ENCODE measurements at regions not wholly inside any gene's neighbourhood (a gene's known extent, or its start where the extent isn't known, plus 50 kb on each side); places are given as distances from the start of the nearest gene placed in this dataset.

- no peak for TF ChIP-seq POLR2A (IDR thresholded peaks at IDR 0.05)
- no peak for TF ChIP-seq CTCF (IDR thresholded peaks at IDR 0.05)
- no peak for DNase-seq
- Histone ChIP-seq H3K36me3 (no peaks in the 10 kb centered on the region), H3K4me1 (no peaks in the 10 kb centered on the region), H3K4me3 (no peak overlapping the region), H3K27ac (no peak overlapping the region), H3K27me3 (no peaks in the 10 kb centered on the region), H3K9me3 (no peaks in the 10 kb centered on the region)
- intact Hi-C loops (cut with DNase I; ENCODE audit: low total_unique reads) = no loop called here
Measured at GRCh38 chrX:39203427-39203826, 402.2 kb downstream of the MID1IP1 start.

- no peak overlapping the region for H3K4me3 ChIP-seq
- no peaks in the 10 kb centered on the region for H3K9me3 ChIP-seq
- intact Hi-C loops (cut with DNase I; ENCODE audit: low total_unique reads) = no loop called here
- TF ChIP-seq CTCF (IDR thresholded peaks at IDR 0.05) = no peak
- TF ChIP-seq POLR2A (IDR thresholded peaks at IDR 0.05) = no peak
- H3K36me3 ChIP-seq = no peaks in the 10 kb centered on the region
- no peaks in the 10 kb centered on the region for H3K27me3 ChIP-seq
- no peak overlapping the region for H3K27ac ChIP-seq
- no peaks in the 10 kb centered on the region for H3K4me1 ChIP-seq
- no peak for DNase-seq
Measured at GRCh38 chrX:39204353-39204752, 403.1 kb downstream of the MID1IP1 start.

GRCh38 chrX:39204945-39205344 lies 403.7 kb downstream of the MID1IP1 start:
- Histone ChIP-seq H3K27ac (no peak overlapping the region), H3K4me1 (no peaks in the 10 kb centered on the region), H3K27me3 (no peaks in the 10 kb centered on the region), H3K36me3 (no peaks in the 10 kb centered on the region), H3K4me3 (no peak overlapping the region), H3K9me3 (no peaks in the 10 kb centered on the region)
- TF ChIP-seq POLR2A (IDR thresholded peaks at IDR 0.05) (no peak), CTCF (IDR thresholded peaks at IDR 0.05) (no peak)
- intact Hi-C loops (cut with DNase I; ENCODE audit: low total_unique reads) = no loop called here
- DNase-seq = no peak

- intact Hi-C loops (cut with DNase I; ENCODE audit: low total_unique reads) = no loop called here
- DNase-seq = no peak
- Histone ChIP-seq H3K36me3 (no peaks in the 10 kb centered on the region), H3K4me1 (no peaks in the 10 kb centered on the region), H3K9me3 (no peaks in the 10 kb centered on the region), H3K4me3 (no peak overlapping the region), H3K27ac (no peak overlapping the region), H3K27me3 (no peaks in the 10 kb centered on the region)
- no peak for TF ChIP-seq POLR2A (IDR thresholded peaks at IDR 0.05)
- no peak for TF ChIP-seq CTCF (IDR thresholded peaks at IDR 0.05)
Measured at GRCh38 chrX:39205467-39205866, 404.2 kb downstream of the MID1IP1 start.

- Histone ChIP-seq H3K36me3 (no peaks in the 10 kb centered on the region), H3K9me3 (no peaks in the 10 kb centered on the region), H3K27ac (no peak overlapping the region), H3K4me1 (no peaks in the 10 kb centered on the region), H3K4me3 (no peak overlapping the region), H3K27me3 (no peaks in the 10 kb centered on the region)
- no peak for DNase-seq
- intact Hi-C loops (cut with DNase I; ENCODE audit: low total_unique reads) = no loop called here
- TF ChIP-seq CTCF (IDR thresholded peaks at IDR 0.05) = no peak
- no peak for TF ChIP-seq POLR2A (IDR thresholded peaks at IDR 0.05)
Measured at GRCh38 chrX:39206399-39207145, 405.3 kb downstream of the MID1IP1 start.

Data from uterus (tissue), 3 donors.